NB4 (cell line): ENCODE measurements at regions not wholly inside any gene's neighbourhood (a gene's known extent, or its start where the extent isn't known, plus 50 kb on each side); places are given as distances from the start of the nearest gene placed in this dataset.

Experiments
- POLR2A ChIP-seq: IDR thresholded peaks from 2 replicates; pipeline ENCODE4 v1.6.1; 2011; ENCODE audit warnings: mild to moderate bottlenecking; ENCODE audit not compliant: insufficient read length; ENCODE audit errors: extremely low read depth
- TF ChIP-seq, protein P1 (sequence below): IDR thresholded peaks from one replicate; pipeline ENCODE4 v1.5.1; 2012; ENCODE audit warnings: low read depth, low read length
- TF ChIP-seq, protein P2 (sequence below): IDR thresholded peaks from 2 replicates; pipeline ENCODE4 v1.6.1; 2011; ENCODE audit warnings: low read depth, low read length

DNA sequence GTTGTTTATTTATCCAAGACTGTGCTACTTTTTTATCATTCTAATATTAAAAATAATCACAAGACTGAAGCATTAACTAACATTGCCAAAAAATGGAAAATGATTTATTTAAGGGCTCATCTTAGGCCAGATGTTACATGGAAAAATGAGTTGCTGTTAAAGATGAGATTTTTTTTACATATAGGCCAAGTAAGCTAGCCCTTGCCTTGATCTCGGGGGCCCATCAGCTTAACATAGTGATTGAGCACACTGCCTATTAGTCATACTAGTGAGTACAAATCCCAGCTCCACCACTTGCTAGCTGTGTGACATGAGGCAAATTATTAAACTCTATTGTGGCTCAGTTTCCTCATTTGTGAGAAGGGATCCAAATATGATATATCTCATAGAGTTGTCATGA is 275.9 kb upstream of the SNX7 start:
- TF ChIP-seq, protein P1, sequence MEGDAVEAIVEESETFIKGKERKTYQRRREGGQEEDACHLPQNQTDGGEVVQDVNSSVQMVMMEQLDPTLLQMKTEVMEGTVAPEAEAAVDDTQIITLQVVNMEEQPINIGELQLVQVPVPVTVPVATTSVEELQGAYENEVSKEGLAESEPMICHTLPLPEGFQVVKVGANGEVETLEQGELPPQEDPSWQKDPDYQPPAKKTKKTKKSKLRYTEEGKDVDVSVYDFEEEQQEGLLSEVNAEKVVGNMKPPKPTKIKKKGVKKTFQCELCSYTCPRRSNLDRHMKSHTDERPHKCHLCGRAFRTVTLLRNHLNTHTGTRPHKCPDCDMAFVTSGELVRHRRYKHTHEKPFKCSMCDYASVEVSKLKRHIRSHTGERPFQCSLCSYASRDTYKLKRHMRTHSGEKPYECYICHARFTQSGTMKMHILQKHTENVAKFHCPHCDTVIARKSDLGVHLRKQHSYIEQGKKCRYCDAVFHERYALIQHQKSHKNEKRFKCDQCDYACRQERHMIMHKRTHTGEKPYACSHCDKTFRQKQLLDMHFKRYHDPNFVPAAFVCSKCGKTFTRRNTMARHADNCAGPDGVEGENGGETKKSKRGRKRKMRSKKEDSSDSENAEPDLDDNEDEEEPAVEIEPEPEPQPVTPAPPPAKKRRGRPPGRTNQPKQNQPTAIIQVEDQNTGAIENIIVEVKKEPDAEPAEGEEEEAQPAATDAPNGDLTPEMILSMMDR, result no peak
- TF ChIP-seq, protein P2, sequence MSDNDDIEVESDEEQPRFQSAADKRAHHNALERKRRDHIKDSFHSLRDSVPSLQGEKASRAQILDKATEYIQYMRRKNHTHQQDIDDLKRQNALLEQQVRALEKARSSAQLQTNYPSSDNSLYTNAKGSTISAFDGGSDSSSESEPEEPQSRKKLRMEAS, result no peak
- TF ChIP-seq POLR2A, result no peak
